ENCODE measurements at regions not wholly inside any gene's neighbourhood (a gene's known extent, or its start where the extent isn't known, plus 50 kb on each side); places are given as distances from the start of the nearest gene placed in this dataset.

- ATAC-seq (ENCODE audit: low FRiP score) (no peak), DNase-seq (no peak)
- Histone ChIP-seq H3K4me3 (ENCODE audit: low read length in 2 of 2) (no peak overlapping the region), H3K4me1 (ENCODE audit: control insufficient read depth in 1 of 2, insufficient read depth in 2 of 2, low read length in 2 of 2) (no peaks in the 10 kb centered on the region), H3K36me3 (ENCODE audit: control insufficient read depth in 1 of 2, insufficient read depth in 2 of 2, low read length in 1 of 2) (no peaks in the 10 kb centered on the region), H3K27me3 (ENCODE audit: control insufficient read depth in 1 of 2, insufficient read depth in 2 of 2, low read length in 1 of 2) (no peaks in the 10 kb centered on the region), H3K27ac (ENCODE audit: low read depth in 1 of 2, low read length in 2 of 2) (no peak overlapping the region), H3K9me3 (ENCODE audit: control insufficient read depth, low read length) (peaks cover under 1% of the 10 kb centered on the region)
- intact Hi-C loops (cut with DNase I) = no loop called here
- WGBS, 2 donors = 76 to 78% methylated on average over 4 of the region's 4 CpGs
Measured at GRCh38 chr10:33539116-33539515, 204.6 kb upstream of the NRP1 start.

GRCh38 chr10:33537066-33537465 is 202.6 kb upstream of the NRP1 start:
- Histone ChIP-seq H3K27ac (ENCODE audit: low read depth in 1 of 2, low read length in 2 of 2) (no peak overlapping the region), H3K4me1 (ENCODE audit: control insufficient read depth in 1 of 2, insufficient read depth in 2 of 2, low read length in 2 of 2) (no peaks in the 10 kb centered on the region), H3K9me3 (ENCODE audit: control insufficient read depth, low read length) (no peaks in the 10 kb centered on the region), H3K36me3 (ENCODE audit: control insufficient read depth in 1 of 2, insufficient read depth in 2 of 2, low read length in 1 of 2) (no peaks in the 10 kb centered on the region), H3K4me3 (ENCODE audit: low read length in 2 of 2) (no peak overlapping the region), H3K27me3 (ENCODE audit: control insufficient read depth in 1 of 2, insufficient read depth in 2 of 2, low read length in 1 of 2) (no peaks in the 10 kb centered on the region)
- 76 to 79% methylated on average over 1 of the region's 1 CpG for WGBS, 2 donors
- no peak for DNase-seq
- intact Hi-C loops (cut with DNase I) = no loop called here
- no peak for ATAC-seq (ENCODE audit: low FRiP score)

- ATAC-seq (ENCODE audit: low FRiP score) (no peak), DNase-seq (no peak)
Measured at GRCh38 chr10:33536508-33536907, 202.0 kb upstream of the NRP1 start.

GRCh38 chr10:33535866-33536265 is 201.4 kb upstream of the NRP1 start:
- Histone ChIP-seq H3K9me3 (ENCODE audit: control insufficient read depth, low read length) (no peaks in the 10 kb centered on the region), H3K4me1 (ENCODE audit: control insufficient read depth in 1 of 2, insufficient read depth in 2 of 2, low read length in 2 of 2) (no peaks in the 10 kb centered on the region), H3K4me3 (ENCODE audit: low read length in 2 of 2) (no peak overlapping the region), H3K27me3 (ENCODE audit: control insufficient read depth in 1 of 2, insufficient read depth in 2 of 2, low read length in 1 of 2) (no peaks in the 10 kb centered on the region), H3K36me3 (ENCODE audit: control insufficient read depth in 1 of 2, insufficient read depth in 2 of 2, low read length in 1 of 2) (no peaks in the 10 kb centered on the region), H3K27ac (ENCODE audit: low read depth in 1 of 2, low read length in 2 of 2) (no peak overlapping the region)
- ATAC-seq (ENCODE audit: low FRiP score) (no peak), DNase-seq (no peak)
- intact Hi-C loops (cut with DNase I) = no loop called here

More at GRCh38 chr10:33536508-33536907, 202.0 kb upstream of the NRP1 start:
- Histone ChIP-seq H3K4me3 (ENCODE audit: low read length in 2 of 2) (no peak overlapping the region), H3K27ac (ENCODE audit: low read depth in 1 of 2, low read length in 2 of 2) (no peak overlapping the region), H3K27me3 (ENCODE audit: control insufficient read depth in 1 of 2, insufficient read depth in 2 of 2, low read length in 1 of 2) (no peaks in the 10 kb centered on the region), H3K36me3 (ENCODE audit: control insufficient read depth in 1 of 2, insufficient read depth in 2 of 2, low read length in 1 of 2) (no peaks in the 10 kb centered on the region), H3K4me1 (ENCODE audit: control insufficient read depth in 1 of 2, insufficient read depth in 2 of 2, low read length in 2 of 2) (no peaks in the 10 kb centered on the region), H3K9me3 (ENCODE audit: control insufficient read depth, low read length) (no peaks in the 10 kb centered on the region)
- 71 to 85% methylated on average over 3 of the region's 3 CpGs for WGBS, 2 donors
- intact Hi-C loops (cut with DNase I) = no loop called here

GRCh38 chr10:33534416-33534815 is 199.9 kb upstream of the NRP1 start:
- ATAC-seq (ENCODE audit: low FRiP score) = no peak
- 87 to 92% methylated on average over 4 of the region's 4 CpGs for WGBS, 2 donors
- Histone ChIP-seq H3K27ac (ENCODE audit: low read depth in 1 of 2, low read length in 2 of 2) (no peak overlapping the region), H3K36me3 (ENCODE audit: control insufficient read depth in 1 of 2, insufficient read depth in 2 of 2, low read length in 1 of 2) (no peaks in the 10 kb centered on the region), H3K27me3 (ENCODE audit: control insufficient read depth in 1 of 2, insufficient read depth in 2 of 2, low read length in 1 of 2) (no peaks in the 10 kb centered on the region), H3K9me3 (ENCODE audit: control insufficient read depth, low read length) (peaks cover 3% of the 10 kb centered on the region), H3K4me1 (ENCODE audit: control insufficient read depth in 1 of 2, insufficient read depth in 2 of 2, low read length in 2 of 2) (no peaks in the 10 kb centered on the region), H3K4me3 (ENCODE audit: low read length in 2 of 2) (no peak overlapping the region)
- intact Hi-C loops (cut with DNase I) = no loop called here
- no peak for DNase-seq

- no peak overlapping the region for H3K27ac ChIP-seq (ENCODE audit: low read depth in 1 of 2, low read length in 2 of 2)
- no peak overlapping the region for H3K4me3 ChIP-seq (ENCODE audit: low read length in 2 of 2)
- no peak for DNase-seq
- H3K4me1 ChIP-seq (ENCODE audit: control insufficient read depth in 1 of 2, insufficient read depth in 2 of 2, low read length in 2 of 2) = no peaks in the 10 kb centered on the region
- peaks cover 3% of the 10 kb centered on the region for H3K9me3 ChIP-seq (ENCODE audit: control insufficient read depth, low read length)
- 85 to 88% methylated on average over 5 of the region's 5 CpGs for WGBS, 2 donors
- intact Hi-C loops (cut with DNase I) = no loop called here
- no peaks in the 10 kb centered on the region for H3K27me3 ChIP-seq (ENCODE audit: control insufficient read depth in 1 of 2, insufficient read depth in 2 of 2, low read length in 1 of 2)
- no peaks in the 10 kb centered on the region for H3K36me3 ChIP-seq (ENCODE audit: control insufficient read depth in 1 of 2, insufficient read depth in 2 of 2, low read length in 1 of 2)
- no peak for ATAC-seq (ENCODE audit: low FRiP score)
Measured at GRCh38 chr10:33533612-33534011, 199.1 kb upstream of the NRP1 start.

GRCh38 chr10:33532901-33533300 is 198.4 kb upstream of the NRP1 start:
- intact Hi-C loops (cut with DNase I) = no loop called here
- no peak overlapping the region for H3K4me3 ChIP-seq (ENCODE audit: low read length in 2 of 2)
- ATAC-seq (ENCODE audit: low FRiP score) (no peak), DNase-seq (no peak)
- H3K27ac ChIP-seq (ENCODE audit: low read depth in 1 of 2, low read length in 2 of 2) = no peak overlapping the region
- H3K36me3 ChIP-seq (ENCODE audit: control insufficient read depth in 1 of 2, insufficient read depth in 2 of 2, low read length in 1 of 2) = no peaks in the 10 kb centered on the region
- H3K9me3 ChIP-seq (ENCODE audit: control insufficient read depth, low read length) = peaks cover 3% of the 10 kb centered on the region
- WGBS, 2 donors = 88 to 96% methylated on average over 7 of the region's 7 CpGs
- H3K4me1 ChIP-seq (ENCODE audit: control insufficient read depth in 1 of 2, insufficient read depth in 2 of 2, low read length in 2 of 2) = no peaks in the 10 kb centered on the region
- H3K27me3 ChIP-seq (ENCODE audit: control insufficient read depth in 1 of 2, insufficient read depth in 2 of 2, low read length in 1 of 2) = no peaks in the 10 kb centered on the region

GRCh38 chr10:33529234-33529633 is 194.8 kb upstream of the NRP1 start:
- ATAC-seq (ENCODE audit: low FRiP score) (no peak), DNase-seq (no peak)
- Histone ChIP-seq H3K27ac (ENCODE audit: low read depth in 1 of 2, low read length in 2 of 2) (no peak overlapping the region), H3K27me3 (ENCODE audit: control insufficient read depth in 1 of 2, insufficient read depth in 2 of 2, low read length in 1 of 2) (no peaks in the 10 kb centered on the region), H3K36me3 (ENCODE audit: control insufficient read depth in 1 of 2, insufficient read depth in 2 of 2, low read length in 1 of 2) (no peaks in the 10 kb centered on the region), H3K9me3 (ENCODE audit: control insufficient read depth, low read length) (peaks cover 4% of the 10 kb centered on the region), H3K4me1 (ENCODE audit: control insufficient read depth in 1 of 2, insufficient read depth in 2 of 2, low read length in 2 of 2) (peaks cover 2 to 3% of the 10 kb centered on the region in 2 donors), H3K4me3 (ENCODE audit: low read length in 2 of 2) (no peak overlapping the region)
- intact Hi-C loops (cut with DNase I) = no loop called here

GRCh38 chr10:33524966-33525365 is 190.5 kb upstream of the NRP1 start:
- ATAC-seq (ENCODE audit: low FRiP score) = no peak
- Histone ChIP-seq H3K9me3 (ENCODE audit: control insufficient read depth, low read length) (peaks cover 1% of the 10 kb centered on the region), H3K27me3 (ENCODE audit: control insufficient read depth in 1 of 2, insufficient read depth in 2 of 2, low read length in 1 of 2) (no peaks in the 10 kb centered on the region), H3K4me1 (ENCODE audit: control insufficient read depth in 1 of 2, insufficient read depth in 2 of 2, low read length in 2 of 2) (peaks cover 3 to 6% of the 10 kb centered on the region in 2 donors), H3K4me3 (ENCODE audit: low read length in 2 of 2) (no peak overlapping the region), H3K36me3 (ENCODE audit: control insufficient read depth in 1 of 2, insufficient read depth in 2 of 2, low read length in 1 of 2) (no peaks in the 10 kb centered on the region), H3K27ac (ENCODE audit: low read depth in 1 of 2, low read length in 2 of 2) (no peak overlapping the region)
- intact Hi-C loops (cut with DNase I) = no loop called here
- 8 to 16% methylated on average over 4 of the region's 4 CpGs for WGBS, 2 donors
- DNase-seq = no peak

Measured in aorta (tissue), 5 donors.